ENCODE measurements at regions not wholly inside any gene's neighbourhood (a gene's known extent, or its start where the extent isn't known, plus 50 kb on each side); places are given as distances from the start of the nearest gene placed in this dataset.

DNA sequence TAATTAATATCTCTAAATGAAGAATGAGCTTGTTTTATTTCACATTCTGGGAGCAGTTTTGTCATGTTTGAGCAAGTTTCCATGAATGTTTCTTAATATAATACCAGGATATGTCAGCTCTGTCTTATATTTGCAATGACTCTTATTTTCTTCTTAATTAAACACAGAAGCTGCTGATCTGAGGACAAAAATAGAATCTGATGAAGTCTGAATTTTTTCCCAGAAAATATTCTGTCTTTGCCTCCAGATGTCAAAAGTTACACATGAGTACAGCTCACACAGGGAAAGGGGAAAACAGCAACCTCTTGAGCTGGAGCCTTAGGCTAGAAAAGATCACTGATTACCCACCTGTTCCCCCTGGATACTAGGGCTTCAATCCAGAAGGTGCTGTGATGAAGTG lies 606.6 kb upstream of the SYT4 start:
- TF ChIP-seq, protein P1, sequence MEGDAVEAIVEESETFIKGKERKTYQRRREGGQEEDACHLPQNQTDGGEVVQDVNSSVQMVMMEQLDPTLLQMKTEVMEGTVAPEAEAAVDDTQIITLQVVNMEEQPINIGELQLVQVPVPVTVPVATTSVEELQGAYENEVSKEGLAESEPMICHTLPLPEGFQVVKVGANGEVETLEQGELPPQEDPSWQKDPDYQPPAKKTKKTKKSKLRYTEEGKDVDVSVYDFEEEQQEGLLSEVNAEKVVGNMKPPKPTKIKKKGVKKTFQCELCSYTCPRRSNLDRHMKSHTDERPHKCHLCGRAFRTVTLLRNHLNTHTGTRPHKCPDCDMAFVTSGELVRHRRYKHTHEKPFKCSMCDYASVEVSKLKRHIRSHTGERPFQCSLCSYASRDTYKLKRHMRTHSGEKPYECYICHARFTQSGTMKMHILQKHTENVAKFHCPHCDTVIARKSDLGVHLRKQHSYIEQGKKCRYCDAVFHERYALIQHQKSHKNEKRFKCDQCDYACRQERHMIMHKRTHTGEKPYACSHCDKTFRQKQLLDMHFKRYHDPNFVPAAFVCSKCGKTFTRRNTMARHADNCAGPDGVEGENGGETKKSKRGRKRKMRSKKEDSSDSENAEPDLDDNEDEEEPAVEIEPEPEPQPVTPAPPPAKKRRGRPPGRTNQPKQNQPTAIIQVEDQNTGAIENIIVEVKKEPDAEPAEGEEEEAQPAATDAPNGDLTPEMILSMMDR (IDR thresholded peaks at IDR 0.05; ENCODE audit: insufficient read depth, low read length): no peak
- no peak for TF ChIP-seq POLR2AphosphoS5 (IDR thresholded peaks at IDR 0.05; ENCODE audit: low read depth)
- TF ChIP-seq, protein P2, sequence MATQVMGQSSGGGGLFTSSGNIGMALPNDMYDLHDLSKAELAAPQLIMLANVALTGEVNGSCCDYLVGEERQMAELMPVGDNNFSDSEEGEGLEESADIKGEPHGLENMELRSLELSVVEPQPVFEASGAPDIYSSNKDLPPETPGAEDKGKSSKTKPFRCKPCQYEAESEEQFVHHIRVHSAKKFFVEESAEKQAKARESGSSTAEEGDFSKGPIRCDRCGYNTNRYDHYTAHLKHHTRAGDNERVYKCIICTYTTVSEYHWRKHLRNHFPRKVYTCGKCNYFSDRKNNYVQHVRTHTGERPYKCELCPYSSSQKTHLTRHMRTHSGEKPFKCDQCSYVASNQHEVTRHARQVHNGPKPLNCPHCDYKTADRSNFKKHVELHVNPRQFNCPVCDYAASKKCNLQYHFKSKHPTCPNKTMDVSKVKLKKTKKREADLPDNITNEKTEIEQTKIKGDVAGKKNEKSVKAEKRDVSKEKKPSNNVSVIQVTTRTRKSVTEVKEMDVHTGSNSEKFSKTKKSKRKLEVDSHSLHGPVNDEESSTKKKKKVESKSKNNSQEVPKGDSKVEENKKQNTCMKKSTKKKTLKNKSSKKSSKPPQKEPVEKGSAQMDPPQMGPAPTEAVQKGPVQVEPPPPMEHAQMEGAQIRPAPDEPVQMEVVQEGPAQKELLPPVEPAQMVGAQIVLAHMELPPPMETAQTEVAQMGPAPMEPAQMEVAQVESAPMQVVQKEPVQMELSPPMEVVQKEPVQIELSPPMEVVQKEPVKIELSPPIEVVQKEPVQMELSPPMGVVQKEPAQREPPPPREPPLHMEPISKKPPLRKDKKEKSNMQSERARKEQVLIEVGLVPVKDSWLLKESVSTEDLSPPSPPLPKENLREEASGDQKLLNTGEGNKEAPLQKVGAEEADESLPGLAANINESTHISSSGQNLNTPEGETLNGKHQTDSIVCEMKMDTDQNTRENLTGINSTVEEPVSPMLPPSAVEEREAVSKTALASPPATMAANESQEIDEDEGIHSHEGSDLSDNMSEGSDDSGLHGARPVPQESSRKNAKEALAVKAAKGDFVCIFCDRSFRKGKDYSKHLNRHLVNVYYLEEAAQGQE (IDR thresholded peaks at IDR 0.05; ENCODE audit: insufficient replicate concordance, low read depth): no peak

Measured in HL-60 (cell line).